NCI-H187 treated with DMSO at 0.1 percent for 48 hours (cell line): ENCODE measurements at regions not wholly inside any gene's neighbourhood (a gene's known extent, or its start where the extent isn't known, plus 50 kb on each side); places are given as distances from the start of the nearest gene placed in this dataset.
"Not testable (repeated sequence)": the region's sequence is repeated elsewhere in the genome, so short reads cannot be mapped to it uniquely, and the experiment has no call there.

Source experiments
- DNase-seq: peaks from one replicate; lab custom pipeline; 2025; lab: John Stamatoyannopoulos, UW

DNA sequence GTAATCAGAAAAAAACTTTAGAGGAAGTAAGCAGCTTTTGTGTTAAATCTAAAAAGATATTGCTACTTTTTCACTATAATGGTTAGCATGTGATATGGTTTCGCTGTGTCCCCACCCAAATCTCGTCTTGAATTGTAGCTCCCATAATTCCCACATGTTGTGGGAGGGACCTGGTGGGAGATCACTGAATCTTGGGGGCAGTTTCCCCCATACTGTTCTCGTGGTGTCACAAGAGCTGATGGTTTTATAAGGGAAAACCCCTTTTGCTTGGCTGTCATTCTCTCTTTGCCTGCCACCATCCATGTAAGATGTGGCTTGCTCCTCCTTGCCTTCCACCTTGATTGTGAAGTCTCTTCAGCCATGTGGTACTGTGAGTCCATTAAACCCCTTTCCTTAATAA, 117.1 kb downstream of the KCNJ2 start:
- no peak for DNase-seq

DNA sequence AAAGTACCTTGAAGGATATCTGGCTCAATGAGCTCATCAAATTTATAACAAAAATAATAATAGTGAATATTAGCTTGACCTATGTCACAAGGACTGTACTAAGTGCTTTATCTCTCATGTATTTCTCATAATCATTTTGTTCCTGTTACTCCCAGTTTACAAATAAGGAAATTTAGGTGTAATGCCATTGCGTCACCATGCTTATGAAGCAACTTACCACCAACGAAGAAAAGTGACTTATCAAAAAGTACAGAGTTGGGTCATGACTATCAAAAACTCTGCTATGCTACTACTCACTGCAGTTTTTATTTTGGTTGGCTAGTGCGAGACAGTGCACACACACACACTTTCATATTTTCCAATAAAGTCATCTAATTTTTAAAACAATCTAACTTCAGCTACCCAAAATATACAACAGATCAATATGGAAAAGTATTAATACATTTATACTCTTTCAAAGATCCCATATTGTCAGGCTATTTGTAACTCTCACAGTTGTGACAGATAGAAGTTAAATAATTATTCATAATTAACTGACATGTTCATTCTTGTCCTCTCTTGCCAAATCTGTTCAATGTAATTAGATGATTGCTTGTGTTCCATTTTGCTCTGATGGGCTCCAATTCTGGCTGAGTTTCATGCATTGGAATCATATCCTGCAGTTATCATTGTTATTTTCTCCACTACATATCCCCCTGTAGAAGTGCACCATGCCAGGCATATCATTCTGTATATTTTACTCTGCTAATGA, 119.4 kb downstream of the KCNJ2 start:
- DNase-seq = no peak

DNA sequence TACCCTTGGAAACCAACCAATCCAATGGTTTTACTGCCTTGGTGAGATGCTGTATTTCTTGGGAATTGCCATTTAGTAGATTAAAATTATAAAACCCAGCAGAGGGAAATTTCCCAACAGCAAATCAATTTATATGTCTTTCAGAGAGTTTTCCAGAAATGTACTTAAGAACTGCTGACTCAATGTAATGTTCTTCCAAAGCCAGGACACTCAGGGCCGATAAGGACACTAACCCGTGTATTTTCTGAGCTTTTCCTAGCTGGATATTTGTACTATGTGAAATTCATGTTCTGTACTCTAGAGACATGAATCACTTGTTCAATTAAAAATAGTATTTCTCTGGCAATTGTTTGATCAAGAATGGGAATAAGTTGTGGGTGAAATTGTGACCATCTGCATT, 121.4 kb downstream of the KCNJ2 start:
- no peak for DNase-seq

DNA sequence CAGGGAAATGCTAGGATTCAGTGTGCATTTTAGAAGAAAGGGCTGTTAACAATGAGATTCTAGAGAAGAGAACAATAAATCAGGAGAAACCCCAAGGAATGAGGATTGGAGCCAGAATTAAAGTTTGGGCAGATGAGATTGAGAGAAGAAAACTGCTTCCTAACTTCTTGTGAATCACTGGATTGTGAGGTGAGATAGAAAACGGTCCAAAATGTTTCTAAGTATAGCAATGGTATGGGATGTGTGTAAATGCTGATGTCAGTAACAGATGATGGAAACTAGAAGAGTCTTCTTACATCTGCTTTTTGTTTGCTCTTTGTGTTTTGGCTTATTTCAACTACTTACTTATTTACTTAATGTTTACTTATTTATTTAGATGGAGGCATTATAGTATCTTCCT, 123.0 kb downstream of the KCNJ2 start:
- no peak for DNase-seq

DNA sequence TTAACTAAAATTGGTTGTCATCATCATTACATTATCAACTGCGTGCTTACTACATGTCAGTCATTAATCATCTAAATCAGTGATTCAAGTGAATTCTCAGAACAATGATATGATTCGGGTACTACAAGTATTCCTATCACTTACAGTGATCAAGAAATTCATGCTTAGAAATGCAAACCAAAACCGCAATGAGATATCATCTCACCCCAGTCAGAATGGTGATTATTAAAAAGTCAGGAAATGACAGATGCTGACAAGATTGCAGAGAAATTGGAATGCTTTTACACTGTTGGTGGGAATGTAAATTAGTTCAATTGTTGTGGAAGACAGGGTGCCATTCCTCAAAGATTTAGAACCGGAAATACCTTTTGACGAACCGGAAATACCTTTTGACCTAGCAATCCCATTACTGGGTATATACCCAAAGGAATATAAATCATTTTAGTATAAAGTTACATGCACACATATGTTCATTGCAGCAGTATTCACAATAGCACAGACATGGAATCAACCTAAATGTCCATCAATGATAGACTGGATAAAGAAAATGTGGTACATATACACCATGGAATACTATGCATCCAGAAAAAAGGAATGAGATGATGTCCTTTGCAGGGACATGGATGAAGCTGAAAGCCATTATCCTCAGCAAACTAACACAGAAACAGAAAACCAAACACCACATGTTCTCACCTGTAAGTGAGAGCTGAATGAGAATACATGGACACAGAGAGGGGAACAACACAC, 124.4 kb downstream of the KCNJ2 start:
- DNase-seq = not testable (repeated sequence)

DNA sequence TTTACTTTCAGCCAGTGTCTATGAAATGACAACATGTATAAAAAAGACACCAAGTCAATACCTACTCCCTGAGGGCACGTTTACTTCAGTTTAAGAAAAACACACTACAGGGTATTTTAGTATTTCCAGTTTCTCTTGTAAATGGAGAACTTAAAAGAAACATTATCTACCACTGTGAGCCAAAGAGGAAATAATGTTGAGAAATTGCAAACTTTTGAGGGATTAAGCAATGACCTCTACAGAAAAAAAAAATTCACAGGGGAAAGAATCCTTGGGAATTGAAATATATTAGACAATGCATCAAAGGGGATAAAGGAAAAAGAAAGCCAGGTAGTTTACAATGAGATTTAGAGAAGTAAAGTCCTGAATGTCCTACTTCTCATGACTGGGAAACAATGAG, 126.0 kb downstream of the KCNJ2 start:
- no peak for DNase-seq

DNA sequence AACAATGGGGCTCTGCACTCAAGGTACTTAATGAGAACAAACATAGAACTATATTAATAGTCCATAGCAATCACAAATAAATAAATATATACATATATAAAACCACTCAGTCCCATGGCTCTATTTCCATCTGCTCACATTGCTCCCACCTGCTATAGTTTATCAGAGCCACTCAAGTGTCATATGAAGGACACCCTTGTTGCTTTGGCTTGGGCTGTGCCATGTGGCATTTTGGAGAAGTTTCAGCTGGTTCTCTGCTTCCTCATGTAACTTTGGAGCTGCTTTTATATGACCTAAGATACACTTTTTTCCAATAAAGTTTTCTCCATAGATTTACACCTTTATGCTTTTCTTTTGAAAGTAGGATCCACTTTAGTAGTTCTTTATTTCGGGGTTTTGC, 126.4 kb downstream of the KCNJ2 start:
- no peak for DNase-seq

DNA sequence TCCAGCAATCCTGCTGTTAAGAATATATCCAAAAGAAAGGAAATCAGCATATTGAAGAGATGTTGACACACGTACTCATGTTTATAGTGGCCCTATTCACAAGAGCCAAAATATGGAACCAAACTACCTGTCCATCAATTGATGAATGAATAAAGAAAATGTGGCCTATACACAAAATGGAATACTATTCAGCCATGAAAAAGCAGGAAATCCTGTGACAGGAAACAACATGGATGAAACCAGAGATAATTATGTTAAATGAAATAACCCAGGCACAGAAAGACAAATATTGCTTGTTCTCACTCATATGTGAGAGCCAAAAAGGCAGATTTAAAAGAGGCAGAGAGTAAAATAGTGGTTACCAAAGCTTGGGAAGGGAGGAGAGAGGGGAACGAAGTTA, 127.1 kb downstream of the KCNJ2 start:
- DNase-seq = no peak

DNA sequence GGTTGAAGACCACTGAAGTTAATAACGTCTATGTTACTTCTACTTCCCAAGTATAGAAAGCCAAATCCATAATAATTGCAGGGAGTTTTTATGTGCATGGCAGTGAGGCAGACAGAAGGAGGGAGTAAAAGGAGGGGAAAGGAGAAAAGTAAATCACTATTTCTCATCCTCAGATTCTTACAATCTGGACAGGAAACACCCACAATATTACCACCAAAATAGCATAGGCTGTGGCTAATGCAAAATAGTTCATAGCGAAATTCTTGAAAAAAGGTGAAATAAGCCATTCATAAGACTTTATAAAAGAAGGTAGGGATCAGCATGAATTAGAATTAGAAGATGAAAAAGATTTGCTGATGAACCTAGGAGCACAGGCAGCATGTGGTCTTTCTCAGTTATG, 128.1 kb downstream of the KCNJ2 start:
- no peak for DNase-seq

DNA sequence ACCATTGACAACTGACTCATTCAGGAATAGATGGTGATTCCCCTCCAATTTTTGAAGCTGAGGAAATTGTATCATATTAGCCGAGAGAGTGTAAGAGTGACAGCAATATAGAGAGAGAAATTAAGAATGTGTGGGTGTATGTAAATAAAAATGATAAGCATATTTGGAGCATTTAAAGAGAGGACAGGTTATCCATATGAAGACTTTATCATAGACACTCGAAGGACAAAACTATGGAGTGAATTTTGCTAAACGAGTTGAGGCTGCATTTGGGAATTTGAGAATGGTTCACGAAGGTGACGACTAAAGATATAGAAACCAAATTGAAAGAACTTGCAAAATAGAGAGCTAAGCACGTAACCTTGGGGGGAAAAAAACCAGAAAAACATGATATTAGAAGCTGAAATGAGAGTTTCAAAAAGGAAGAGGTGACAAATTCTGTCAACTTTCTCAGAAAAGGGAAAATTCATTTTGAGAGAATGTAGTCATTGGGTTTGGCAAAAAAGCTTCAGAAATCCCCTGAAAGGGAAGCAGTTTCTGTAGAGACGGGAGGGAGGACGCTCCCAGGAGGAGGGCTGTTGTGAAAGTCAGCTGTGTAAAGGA, 129.7 kb downstream of the KCNJ2 start:
- no peak for DNase-seq

DNA sequence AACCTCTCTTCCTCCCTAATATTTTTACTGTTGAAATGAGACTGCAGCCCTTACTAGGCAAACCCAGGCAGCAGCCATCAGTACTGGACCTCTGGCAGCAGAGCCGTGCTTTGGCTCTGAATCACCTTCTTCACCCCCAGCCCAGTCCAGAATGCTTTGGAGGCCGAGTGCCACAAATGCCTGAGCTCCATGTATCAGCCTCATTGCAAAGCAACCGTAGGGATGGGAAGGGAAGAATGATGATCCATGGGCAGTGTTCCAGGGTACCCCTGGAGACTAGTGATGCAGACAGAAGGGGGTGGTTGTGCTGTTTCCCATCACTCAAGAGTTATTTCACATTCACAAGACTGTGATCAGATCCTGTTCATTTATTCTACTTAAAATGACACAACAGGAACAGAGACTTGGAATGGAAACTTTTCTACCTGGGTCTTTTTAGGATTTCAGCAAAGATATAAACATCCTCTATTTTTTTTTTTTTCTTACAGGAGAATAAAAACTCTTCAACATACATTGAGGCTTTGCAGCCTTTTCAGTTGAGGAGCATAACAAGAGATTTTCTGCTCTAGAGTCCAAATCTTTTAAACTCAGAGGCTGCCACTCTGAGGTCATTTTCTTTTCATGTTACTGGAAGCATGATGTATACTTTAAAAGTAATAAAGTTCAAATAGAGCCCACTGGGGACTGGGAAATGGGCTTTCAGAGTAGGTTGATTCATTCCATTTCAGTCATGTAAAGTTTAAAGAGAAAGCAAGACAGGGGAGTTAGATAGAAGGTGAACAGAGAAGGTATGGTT, 138.3 kb downstream of the KCNJ2 start:
- DNase-seq = no peak

DNA sequence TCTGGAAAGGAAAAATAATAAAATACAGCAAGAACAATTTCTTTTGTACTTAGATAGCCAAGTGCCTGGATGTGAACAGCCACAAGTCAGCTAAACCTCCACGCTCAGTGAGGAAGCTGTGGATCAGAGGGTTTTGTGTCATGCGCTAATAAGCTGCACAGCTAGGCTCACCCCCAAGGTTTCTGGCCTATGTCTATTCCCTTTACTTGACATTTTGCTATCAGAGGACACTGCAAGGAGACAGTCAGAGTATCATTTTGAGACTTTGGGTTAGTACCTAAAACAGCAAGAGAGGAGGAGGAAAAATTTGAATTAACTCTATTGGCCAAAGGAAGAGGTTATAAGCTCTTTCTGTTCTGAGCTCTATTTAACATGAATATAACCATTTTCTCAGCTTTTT, 139.3 kb downstream of the KCNJ2 start:
- DNase-seq = no peak

DNA sequence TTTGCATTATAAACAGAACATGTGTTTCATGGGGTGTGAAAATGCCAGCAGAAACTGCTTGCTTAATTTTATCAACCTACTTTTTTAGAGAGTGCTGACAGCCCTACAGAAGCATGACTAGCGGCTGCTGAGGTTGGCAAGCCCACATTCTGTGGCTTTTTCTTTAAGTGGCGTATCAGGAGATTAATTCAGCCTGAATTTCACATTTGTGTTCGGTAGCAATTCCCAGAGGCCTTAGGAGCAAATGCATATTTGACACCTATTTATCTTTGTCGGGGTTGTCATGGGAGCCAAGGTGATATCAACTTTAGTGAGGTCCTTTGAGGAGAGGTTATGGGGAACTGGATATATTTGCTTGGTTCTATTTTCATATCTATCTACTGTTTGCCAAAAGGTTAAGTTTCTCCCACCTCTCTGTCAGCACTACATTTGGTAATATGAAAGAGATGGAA, 140.9 kb downstream of the KCNJ2 start:
- no peak for DNase-seq

DNA sequence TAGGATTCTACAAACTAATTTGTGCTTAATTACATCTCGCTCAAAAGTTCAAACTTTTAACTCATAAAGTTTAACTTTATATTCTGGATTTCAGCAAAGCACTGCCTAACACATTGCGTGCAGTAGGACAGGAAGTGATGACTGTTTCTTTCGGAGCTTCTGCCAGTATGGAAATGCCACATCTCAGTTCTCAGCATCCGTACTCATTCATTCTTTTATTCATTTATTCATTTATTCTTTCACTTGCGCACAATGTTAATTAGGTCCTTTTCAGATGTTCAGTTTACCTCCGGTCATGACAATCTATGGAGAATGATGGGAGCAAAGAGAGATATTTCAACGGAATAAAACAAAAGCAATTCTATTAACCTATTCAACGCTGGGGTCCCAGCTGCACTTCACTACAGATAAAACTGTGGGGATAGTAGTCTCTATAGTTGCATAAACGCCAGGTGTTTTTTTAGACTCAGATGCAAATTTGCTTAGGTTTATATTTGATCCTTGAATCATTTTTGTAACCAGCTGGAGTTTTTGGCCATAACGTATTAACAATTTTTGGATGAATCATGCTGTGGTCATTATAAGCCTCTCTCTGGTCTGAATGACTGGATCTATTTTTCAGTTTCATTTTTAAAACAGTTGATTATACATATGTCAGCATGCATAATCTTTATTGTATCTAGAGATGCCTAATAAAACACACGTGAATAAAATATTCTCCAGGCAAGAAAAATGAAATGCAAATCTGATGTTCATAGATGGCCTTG, 143.9 kb downstream of the KCNJ2 start:
- no peak for DNase-seq

DNA sequence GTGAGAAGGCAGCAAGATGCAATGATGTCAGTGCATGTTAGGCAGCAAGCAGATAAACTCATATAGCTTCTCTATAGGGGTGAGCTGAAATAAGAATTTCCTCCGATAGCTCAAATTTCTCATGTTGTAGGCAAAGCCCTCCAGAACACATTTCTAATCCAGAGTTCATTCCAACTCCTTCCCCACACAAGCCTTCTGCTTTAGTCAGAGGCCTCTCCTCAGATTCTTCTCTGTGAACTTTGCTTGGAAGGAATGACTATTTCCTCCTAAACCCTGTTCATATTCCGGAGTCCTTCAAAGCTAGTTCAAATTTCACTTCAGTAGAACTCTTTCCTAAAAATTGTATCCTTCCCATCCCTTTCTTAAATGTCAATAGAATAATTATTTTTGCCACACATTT, 144.8 kb downstream of the KCNJ2 start:
- no peak for DNase-seq

DNA sequence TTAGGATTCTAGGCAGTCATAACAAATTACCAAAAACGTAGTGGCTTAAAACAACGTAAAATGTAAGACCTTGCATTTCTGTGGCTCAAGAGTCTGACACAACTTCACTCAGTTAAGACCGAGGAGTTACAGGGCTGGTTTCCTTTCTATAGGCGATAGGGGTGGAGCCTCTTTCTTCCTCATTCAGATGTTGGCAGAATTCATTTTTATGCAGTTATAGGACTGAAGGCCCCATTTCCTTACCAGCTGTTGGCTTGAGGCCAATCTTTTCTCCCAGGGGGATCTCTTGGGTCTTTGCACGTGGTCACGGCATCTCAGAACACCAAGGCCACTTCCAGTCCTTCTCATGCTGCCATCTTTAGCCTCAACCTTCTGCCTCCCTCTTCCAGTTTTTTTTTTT, 145.2 kb downstream of the KCNJ2 start:
- no peak for DNase-seq

DNA sequence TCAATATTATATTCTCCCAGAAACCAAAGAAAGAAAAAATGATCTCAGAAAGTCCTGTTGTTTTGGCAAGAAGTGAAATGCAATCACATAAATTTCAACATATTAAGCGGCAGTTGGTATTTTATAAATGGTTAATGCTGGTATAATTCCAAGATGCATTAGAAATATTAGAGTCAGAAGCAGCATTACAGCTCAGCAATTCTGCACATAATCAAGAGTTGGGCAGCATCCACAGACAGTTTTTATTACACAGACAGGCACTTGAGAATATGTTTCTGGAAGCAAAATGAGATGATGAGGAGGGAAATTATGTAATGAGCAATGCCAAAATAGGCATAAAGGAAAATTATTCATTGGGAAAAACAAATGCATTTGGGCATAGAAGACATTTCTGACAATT, 148.1 kb downstream of the KCNJ2 start:
- DNase-seq = no peak

DNA sequence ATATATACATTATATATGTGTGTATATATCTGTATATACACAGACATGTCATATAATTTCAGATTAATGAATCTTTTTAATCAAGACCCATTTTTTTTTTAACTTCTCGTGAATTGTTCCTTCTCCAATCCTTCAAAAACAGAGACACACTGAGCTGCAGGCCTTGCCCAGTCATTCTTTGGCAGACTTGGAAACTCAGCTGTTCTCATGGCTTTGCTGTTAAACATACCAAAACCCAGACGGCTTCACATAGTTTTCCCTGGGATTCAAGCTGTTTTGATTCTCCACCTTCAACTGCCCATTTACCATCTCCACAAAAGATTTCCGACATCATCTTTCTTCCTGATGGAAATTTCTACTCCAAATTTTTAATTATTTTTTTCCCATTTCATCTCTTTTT, 148.7 kb downstream of the KCNJ2 start:
- DNase-seq = no peak

DNA sequence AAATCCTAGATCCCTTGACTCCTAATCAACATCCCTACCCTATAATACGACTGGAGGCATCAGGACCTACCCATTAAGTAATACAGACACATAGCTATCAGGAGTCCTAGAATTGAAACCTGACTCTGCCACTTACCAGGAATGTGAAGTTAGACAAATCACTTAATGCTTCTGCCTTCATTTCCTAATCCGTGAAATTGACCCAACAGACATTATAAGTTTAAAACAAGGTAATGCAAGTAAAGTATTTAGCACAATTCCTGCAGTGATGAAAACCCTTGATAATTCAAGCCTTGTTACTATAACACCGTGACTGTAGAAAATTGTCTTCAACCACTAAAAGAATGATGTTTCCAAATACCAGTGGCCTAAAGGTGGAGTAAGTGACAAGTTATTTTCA, 150.2 kb downstream of the KCNJ2 start:
- DNase-seq = no peak

DNA sequence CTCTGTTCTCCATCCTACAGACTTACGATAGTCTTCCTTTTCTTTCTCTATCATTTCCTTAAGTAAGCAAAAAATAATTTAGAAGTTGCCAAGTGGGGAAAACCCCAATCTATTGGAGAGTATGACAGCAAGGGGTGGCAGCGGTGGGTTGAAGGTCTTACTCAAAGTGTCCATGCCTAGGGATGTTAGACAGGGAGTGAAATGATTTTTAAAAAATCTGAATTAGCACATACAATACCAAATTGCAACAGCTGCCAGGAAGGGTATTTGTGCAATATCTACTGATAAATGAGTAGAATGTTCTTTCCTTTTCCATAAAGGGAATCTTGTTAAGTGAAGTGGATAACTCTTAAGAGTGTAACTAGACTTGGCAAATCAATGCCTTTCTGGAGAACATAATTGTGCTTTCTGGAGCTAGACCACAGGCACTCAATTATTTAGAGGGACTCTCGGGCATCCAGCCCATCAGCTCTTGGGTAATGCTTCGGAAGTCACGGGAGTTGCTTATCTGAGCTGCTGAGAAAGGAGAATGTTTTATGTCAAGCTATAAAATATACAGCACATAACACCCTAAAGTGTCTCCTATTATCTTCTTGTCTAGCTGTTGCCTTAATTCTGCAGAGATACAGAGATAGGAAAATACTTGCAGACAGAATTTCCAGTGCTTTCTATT, 151.5 kb downstream of the KCNJ2 start:
- DNase-seq = no peak

DNA sequence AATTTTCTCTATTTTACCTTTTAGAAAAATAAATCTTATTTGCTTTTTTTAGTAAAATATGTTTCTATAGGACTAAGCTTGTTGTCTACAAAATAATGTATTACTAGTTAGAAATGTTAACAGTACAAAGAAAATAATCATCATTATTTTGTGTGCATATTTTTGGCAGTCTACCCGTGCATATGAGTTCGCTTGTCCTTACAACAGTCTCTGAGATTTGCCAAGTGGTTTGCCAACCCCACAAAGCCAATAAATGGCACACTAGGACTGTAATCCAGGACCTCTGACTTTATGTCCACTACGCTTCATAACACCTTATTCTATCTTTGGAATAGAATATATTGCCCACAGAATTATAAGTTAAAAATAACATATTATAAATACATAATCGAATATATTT, 152.0 kb downstream of the KCNJ2 start:
- no peak for DNase-seq
